H1 (cell line): ENCODE measurements at regions not wholly inside any gene's neighbourhood (a gene's known extent, or its start where the extent isn't known, plus 50 kb on each side); places are given as distances from the start of the nearest gene placed in this dataset.

Experiments used
- CTCF ChIA-PET: fragments of 300-600 bp; sonication (Branson Sonifier 250); formaldehyde crosslinking; loops from one replicate; lab custom pipeline; 2021; ENCODE audit not compliant: partially characterized antibody; lab: Charles Lee
- POLR2A ChIA-PET: fragments of 300-600 bp; sonication (Branson Sonifier 250); formaldehyde crosslinking; loops from one replicate; lab custom pipeline; 2021; ENCODE audit warnings: inconsistent platforms; ENCODE audit not compliant: partially characterized antibody; lab: Charles Lee
- DNase-seq, 2 experiments: peaks; one replicate each; pipeline versions ENCODE4 v3.0.0 to v3.0.0-alpha.2; 2010 to 2022; ENCODE audit warnings: low spot score in 2 of 2, low read depth in 1 of 2, mixed read lengths in 1 of 2
- FAIRE-seq: peaks from 2 replicates; lab custom pipeline; 2011; peaks lifted over from hg19 to GRCh38; lab: Jason Lieb, UNC
- H2AFZ ChIP-seq: 2 replicates; pipeline ENCODE4 v1.8.1; 2012; ENCODE audit warnings: low read length, inconsistent platforms
- H2AK5ac ChIP-seq: 2 replicates; pipeline ENCODE4 v1.6.1; 2013; ENCODE audit warnings: low read depth, low read length
- H2BK120ac ChIP-seq: replicated peaks from 2 replicates; pipeline ENCODE3; 2013; ENCODE audit warnings: low read depth, low read length, inconsistent platforms
- H2BK12ac ChIP-seq: 2 replicates; pipeline ENCODE4 v1.6.1; 2013; ENCODE audit warnings: low read depth, low read length
- H2BK15ac ChIP-seq: 2 replicates; pipeline ENCODE4 v1.6.1; 2013; ENCODE audit warnings: low read length
- H2BK20ac ChIP-seq: 2 replicates; pipeline ENCODE4 v1.6.1; 2013; ENCODE audit warnings: low read length
- H2BK5ac ChIP-seq: 2 replicates; pipeline ENCODE4 v1.6.1; 2013; ENCODE audit warnings: low read depth, low read length
- H3K14ac ChIP-seq: 2 replicates; pipeline ENCODE4 v1.6.1; 2013; ENCODE audit warnings: inconsistent platforms; ENCODE audit not compliant: insufficient read length
- H3K18ac ChIP-seq: 2 replicates; pipeline ENCODE4 v1.6.1; 2013; ENCODE audit warnings: low read length; ENCODE audit errors: extremely low read depth
- H3K23ac ChIP-seq: 2 replicates; pipeline ENCODE4 v1.6.1; 2013; ENCODE audit warnings: inconsistent platforms; ENCODE audit not compliant: insufficient read length
- H3K23me2 ChIP-seq: 2 replicates; pipeline ENCODE4 v1.6.1; 2013; ENCODE audit warnings: low read depth, low read length
- H3K27ac ChIP-seq: 2 replicates; pipeline ENCODE4 v1.6.1; 2011; ENCODE audit warnings: low read depth, low read length, inconsistent platforms
- H3K27me3 ChIP-seq, 4 experiments: replicated peaks in 1 of 4; 1 replicate in 1 of 4; 2 replicates in 3 of 4; pipeline versions ENCODE4 v1.6.1 to v1.8.1; 2011 to 2013; ENCODE audit warnings: low read length in 3 of 4, mild to moderate bottlenecking in 3 of 4, inconsistent platforms in 2 of 4, mixed read lengths in 2 of 4, moderate library complexity in 1 of 4; ENCODE audit not compliant: control insufficient read depth in 3 of 4, insufficient read depth in 3 of 4; ENCODE audit errors: extremely low read depth in 1 of 4
- H3K36me3 ChIP-seq, 4 experiments: 2 replicates each; pipeline versions ENCODE4 v1.6.1 to v1.8.1; 2011 to 2013; ENCODE audit warnings: mild to moderate bottlenecking in 4 of 4, low read length in 3 of 4, moderate library complexity in 2 of 4, control low read depth in 1 of 4, inconsistent platforms in 1 of 4; ENCODE audit not compliant: insufficient read depth in 4 of 4, control insufficient read depth in 2 of 4
- H3K4ac ChIP-seq: replicated peaks from 2 replicates; pipeline ENCODE3; 2013; ENCODE audit warnings: low read length, low read depth, mixed read lengths, inconsistent platforms; ENCODE audit not compliant: insufficient read length
- H3K4me1 ChIP-seq, 4 experiments: replicated peaks in 1 of 4; 1 replicate in 1 of 4; 2 replicates in 3 of 4; pipeline versions ENCODE4 v1.6.1 to v1.8.1; 2011 to 2013; ENCODE audit warnings: low read length in 3 of 4, inconsistent platforms in 2 of 4, mixed read lengths in 1 of 4; ENCODE audit not compliant: insufficient read depth in 4 of 4, control insufficient read depth in 3 of 4
- H3K4me2 ChIP-seq, 2 experiments: 2 replicates each; pipeline versions ENCODE4 v1.6.1 to v1.8.1; 2011 to 2013; ENCODE audit warnings: low read depth in 2 of 2, low read length in 2 of 2, control low read depth in 1 of 2, inconsistent platforms in 1 of 2, mild to moderate bottlenecking in 1 of 2; ENCODE audit not compliant: insufficient read depth in 1 of 2
- H3K4me3 ChIP-seq, 4 experiments: fragments of 200-600, 300-600 bp in 1 of 4; sonication (generic), shearing (Covaris generic), sonication (Bioruptor Twin) in 1 of 4; 2 replicates each; pipeline versions ENCODE4 v1.5.1 to v1.8.1; 2011 to 2016; ENCODE audit warnings: low read length in 4 of 4, low read depth in 3 of 4, control low read depth in 2 of 4, inconsistent platforms in 2 of 4, mild to moderate bottlenecking in 2 of 4, mixed read lengths in 1 of 4, moderate library complexity in 1 of 4; ENCODE audit not compliant: insufficient read depth in 2 of 4; ENCODE audit errors: extremely low read depth in 1 of 4
- H3K56ac ChIP-seq: replicated peaks from 2 replicates; pipeline ENCODE3; 2013; ENCODE audit warnings: low read depth, mild to moderate bottlenecking, mixed read lengths, low read length, inconsistent platforms; ENCODE audit not compliant: insufficient read length
- H3K79me1 ChIP-seq: 2 replicates; pipeline ENCODE4 v1.6.1; 2013; ENCODE audit warnings: low read depth, low read length, control low read depth
- H3K79me2 ChIP-seq, 2 experiments: 2 replicates each; pipeline versions ENCODE4 v1.6.1 to v1.8.1; 2012 to 2013; ENCODE audit warnings: low read length in 2 of 2, mild to moderate bottlenecking in 2 of 2, inconsistent platforms in 1 of 2; ENCODE audit not compliant: insufficient read depth in 2 of 2, control insufficient read depth in 1 of 2
- H3K9ac ChIP-seq, 4 experiments: replicated peaks in 1 of 4; 1 replicate in 1 of 4; 2 replicates in 3 of 4; pipeline versions ENCODE4 v1.6.1 to v1.8.1; 2011 to 2013; ENCODE audit warnings: low read depth in 3 of 4, low read length in 3 of 4, control low read depth in 2 of 4, mild to moderate bottlenecking in 2 of 4, moderate library complexity in 2 of 4, inconsistent platforms in 1 of 4; ENCODE audit errors: extremely low read depth in 1 of 4
- H3K9me3 ChIP-seq, 2 experiments: 2 replicates each; pipeline versions ENCODE4 v1.6.1 to v1.8.1; 2012 to 2013; ENCODE audit warnings: mild to moderate bottlenecking in 2 of 2, moderate library complexity in 2 of 2, control low read depth in 1 of 2, inconsistent platforms in 1 of 2, low read depth in 1 of 2, low read length in 1 of 2, mixed read lengths in 1 of 2; ENCODE audit not compliant: insufficient read depth in 2 of 2
- H4K20me1 ChIP-seq, 2 experiments: replicated peaks in 1 of 2; 2 replicates each; pipeline versions ENCODE3 to v1.8.1; 2011 to 2013; ENCODE audit warnings: inconsistent platforms in 2 of 2, low read length in 2 of 2, mild to moderate bottlenecking in 1 of 2; ENCODE audit not compliant: insufficient read depth in 2 of 2, control insufficient read depth in 1 of 2
- H4K5ac ChIP-seq: 2 replicates; pipeline ENCODE4 v1.6.1; 2013; ENCODE audit warnings: low read length, low read depth, mixed read lengths, inconsistent platforms; ENCODE audit not compliant: insufficient read length
- H4K8ac ChIP-seq: 2 replicates; pipeline ENCODE4 v1.8.0; 2013; ENCODE audit warnings: mild to moderate bottlenecking, moderate library complexity, low read length, inconsistent platforms; ENCODE audit not compliant: insufficient read depth; ENCODE audit errors: extremely low read depth
- H4K91ac ChIP-seq: replicated peaks from 2 replicates; pipeline ENCODE3; 2013; ENCODE audit warnings: low read length, mixed read lengths, inconsistent platforms; ENCODE audit not compliant: insufficient read length
- BCL11A ChIP-seq, 2 experiments: IDR thresholded peaks; one replicate each; pipeline ENCODE4 v1.6.1; 2011; ENCODE audit warnings: low read depth in 2 of 2, low read length in 2 of 2, mild to moderate bottlenecking in 2 of 2
- GTF2F1 ChIP-seq: IDR thresholded peaks from 2 replicates; pipeline ENCODE4 v1.6.1; 2012; ENCODE audit warnings: low read depth, low read length, improper control_type of control experiment, borderline replicate concordance
- KDM1A ChIP-seq: fragments of 200-600, 300-600 bp; sonication (generic); IDR thresholded peaks from 2 replicates; pipeline ENCODE4 v1.7.1; 2016; ENCODE audit warnings: mild to moderate bottlenecking, low read length, borderline replicate concordance
- KDM4A ChIP-seq: IDR thresholded peaks from one replicate; pipeline ENCODE4 v1.7.1; 2012; ENCODE audit warnings: low read depth, mild to moderate bottlenecking, moderate library complexity, low read length, inconsistent platforms; ENCODE audit not compliant: severe bottlenecking
- KDM5A ChIP-seq: fragments of 200-600 bp; IDR thresholded peaks from 2 replicates; pipeline ENCODE4 v1.7.1; 2012; ENCODE audit warnings: mild to moderate bottlenecking, low read length, inconsistent platforms, mixed read lengths
- MAFK ChIP-seq: IDR thresholded peaks from 2 replicates; pipeline ENCODE4 v1.6.1; 2012; ENCODE audit warnings: low read depth, mild to moderate bottlenecking, improper control_type of control experiment, low read length
- USF2 ChIP-seq: IDR thresholded peaks from 2 replicates; pipeline ENCODE4 v1.6.1; 2011; ENCODE audit warnings: low read length, improper control_type of control experiment
- WGBS, 2 experiments: shearing (Covaris generic) in 1 of 2; methylation state at CpG; one replicate each; pipeline versions ENCODE4 v1.1.6 to v1.1.7; 2013 to 2015; ENCODE audit warnings: low lambda C conversion rate in 2 of 2, mixed read lengths in 2 of 2, inconsistent platforms in 1 of 2, low coverage in 1 of 2, missing lambda C conversion rate in 1 of 2; ENCODE audit not compliant: insufficient replicate concordance in 2 of 2, insufficient coverage in 1 of 2, insufficient read length in 1 of 2; ENCODE audit errors: extremely low coverage in 1 of 2, missing lambda C conversion rate in 1 of 2; 5-methylcytosine and 5-hydroxymethylcytosine counted together
- TF ChIP-seq, protein P1 (sequence below): IDR thresholded peaks from 2 replicates; pipeline ENCODE4 v1.6.1; 2012; ENCODE audit warnings: inconsistent platforms
- TF ChIP-seq, protein P2 (sequence below): IDR thresholded peaks from 2 replicates; pipeline ENCODE4 v1.6.1; 2011; ENCODE audit warnings: low read depth, mild to moderate bottlenecking, low read length; ENCODE audit not compliant: insufficient read depth

- Histone ChIP-seq H3K36me3 (no peaks in the 10 kb centered on the region), H3K4me2 (no peak overlapping the region), H3K4me1 (no peaks in the 10 kb centered on the region), H3K56ac (no peak overlapping the region), H3K79me1 (no peaks in the 10 kb centered on the region), H3K23me2 (no peaks in the 10 kb centered on the region), H3K9ac (no peak overlapping the region), H3K18ac (no peak overlapping the region), H3K27me3 (no peaks in the 10 kb centered on the region), H2BK20ac (no peak overlapping the region), H3K4me3 (no peak overlapping the region), H4K5ac (no peak overlapping the region), H2AFZ (no peak overlapping the region), H3K4ac (no peak overlapping the region), H3K27ac (no peak overlapping the region), H2AK5ac (no peak overlapping the region), H2BK12ac (no peak overlapping the region), H3K9me3 (no peaks in the 10 kb centered on the region), H3K14ac (no peak overlapping the region), H4K8ac (no peak overlapping the region), H3K23ac (no peak overlapping the region), H4K20me1 (no peaks in the 10 kb centered on the region), H4K91ac (no peak overlapping the region), H2BK15ac (no peak overlapping the region), H2BK120ac (no peak overlapping the region), H2BK5ac (no peak overlapping the region), H3K79me2 (no peaks in the 10 kb centered on the region)
- DNase-seq (no peak), FAIRE-seq (no peak)
- ChIA-PET POLR2A (no interaction called here), CTCF (no interaction called here)
- WGBS, 2 experiments, result 90% methylated on average over 3 of the region's 3 CpGs; no CpG with 5 or more reads in 1 of the 2 experiments
- TF ChIP-seq, protein P1, sequence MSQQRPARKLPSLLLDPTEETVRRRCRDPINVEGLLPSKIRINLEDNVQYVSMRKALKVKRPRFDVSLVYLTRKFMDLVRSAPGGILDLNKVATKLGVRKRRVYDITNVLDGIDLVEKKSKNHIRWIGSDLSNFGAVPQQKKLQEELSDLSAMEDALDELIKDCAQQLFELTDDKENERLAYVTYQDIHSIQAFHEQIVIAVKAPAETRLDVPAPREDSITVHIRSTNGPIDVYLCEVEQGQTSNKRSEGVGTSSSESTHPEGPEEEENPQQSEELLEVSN, result no peak
- TF ChIP-seq GTF2F1 (no peak), USF2 (no peak), KDM5A (no peak), KDM1A (no peak), BCL11A (IDR thresholded peaks at IDR 0.05; ENCODE audit: low read depth in 2 of 2, low read length in 2 of 2) (no peak), KDM4A (no peak), MAFK (no peak)
- TF ChIP-seq, protein P2, sequence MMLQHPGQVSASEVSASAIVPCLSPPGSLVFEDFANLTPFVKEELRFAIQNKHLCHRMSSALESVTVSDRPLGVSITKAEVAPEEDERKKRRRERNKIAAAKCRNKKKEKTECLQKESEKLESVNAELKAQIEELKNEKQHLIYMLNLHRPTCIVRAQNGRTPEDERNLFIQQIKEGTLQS, result no peak
Observed at GRCh38 chr2:149789549-149789948, 202.0 kb upstream of the MMADHC start.
